Natural killer cell treated with Interleukin-12 subunit alpha and Interleukin-12 subunit beta and Interleukin-15 and Interleukin-18, amount 100 ng/mL, for 72 hours (primary cell): ENCODE measurements at regions not wholly inside any gene's neighbourhood (a gene's known extent, or its start where the extent isn't known, plus 50 kb on each side); places are given as distances from the start of the nearest gene placed in this dataset.

Experiments used
- ATAC-seq, 2 donors: fragments of 150-1000 bp; cut with Tn5 transposase in 1 of 2; sonication (Bioruptor Pico), chemical (Tn5 transposase) in 1 of 2; 2 replicates each; pipeline ENCODE4 v1.10.0; 2021
- DNase-seq: peaks from one replicate; pipeline ENCODE4 v3.0.0; 2022; ENCODE audit warnings: low spot score
- H3K27ac Mint-ChIP-seq, 2 donors: 1 replicate in 1 of 2; 2 replicates in 1 of 2; pipeline ENCODE4 v1.8.0; 2022; ENCODE audit warnings: mixed read lengths in 2 of 2, mild to moderate bottlenecking in 1 of 2, moderate library complexity in 1 of 2
- H3K27me3 Mint-ChIP-seq, 2 donors: 1 replicate in 1 of 2; 2 replicates in 1 of 2; pipeline ENCODE4 v1.8.0; 2022; ENCODE audit warnings: mixed read lengths in 2 of 2
- H3K36me3 Mint-ChIP-seq: one replicate; pipeline ENCODE4 v1.8.0; 2022; ENCODE audit warnings: mixed read lengths
- H3K4me1 Mint-ChIP-seq, 2 donors: 1 replicate in 1 of 2; 2 replicates in 1 of 2; pipeline ENCODE4 v1.8.0; 2022; ENCODE audit warnings: low read depth in 2 of 2, mixed read lengths in 2 of 2, mild to moderate bottlenecking in 1 of 2
- H3K4me3 Mint-ChIP-seq: one replicate; pipeline ENCODE4 v1.8.0; 2022; ENCODE audit warnings: mixed read lengths
- H3K9me3 Mint-ChIP-seq: 2 replicates; pipeline ENCODE4 v1.8.0; 2022; ENCODE audit warnings: mixed read lengths

DNA sequence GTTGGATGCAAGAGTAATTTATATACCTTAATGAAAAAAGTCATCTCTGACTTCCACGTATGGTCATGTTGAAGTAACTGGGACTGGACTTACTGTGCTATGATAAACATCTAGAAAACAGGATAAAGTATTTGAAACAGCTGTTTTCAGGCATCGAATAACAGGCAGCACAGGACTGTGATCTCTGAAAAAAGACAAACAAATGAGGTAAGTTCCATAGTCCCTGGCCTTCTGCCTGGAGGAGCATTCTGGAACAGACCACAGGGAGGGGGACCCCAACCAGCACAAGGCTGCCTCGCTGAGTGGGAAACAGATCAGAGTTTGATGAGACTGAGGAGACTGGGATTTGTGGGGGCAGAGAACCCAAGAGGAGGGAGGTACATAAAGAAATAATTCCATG lies 89.1 kb upstream of the HABP2 start:
- no peak for DNase-seq
- ATAC-seq: no peak
- H3K36me3 Mint-ChIP-seq: no peaks in the 10 kb centered on the region

DNA sequence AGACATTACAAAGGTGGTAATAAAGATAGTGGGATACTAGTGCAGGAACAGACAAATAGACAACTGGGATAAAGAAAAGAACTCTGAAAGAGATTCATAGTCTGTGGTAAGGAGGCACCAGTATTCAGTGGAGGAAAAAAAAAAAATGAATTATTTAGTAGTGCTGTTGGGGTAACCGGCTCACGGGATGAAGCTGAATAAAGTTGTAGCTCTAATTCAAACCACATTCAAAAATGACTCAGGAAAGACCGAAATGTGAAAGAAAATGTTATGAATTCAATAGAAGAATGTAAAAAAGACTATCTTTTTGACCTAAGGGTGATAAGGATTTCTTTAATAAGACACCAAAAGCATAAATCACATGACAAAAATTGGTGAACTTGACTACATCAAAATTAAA lies 83.1 kb upstream of the HABP2 start:
- ATAC-seq (no peak), DNase-seq (no peak)
- H3K4me1 Mint-ChIP-seq: no peaks in the 10 kb centered on the region
- no peak overlapping the region for H3K4me3 Mint-ChIP-seq
- H3K36me3 Mint-ChIP-seq: no peaks in the 10 kb centered on the region
- H3K27me3 Mint-ChIP-seq: peaks cover 12 to 30% of the 10 kb centered on the region in 2 donors
- H3K9me3 Mint-ChIP-seq: no peaks in the 10 kb centered on the region
- no peak overlapping the region for H3K27ac Mint-ChIP-seq

More for the DNA sequence above, 89.1 kb upstream of the HABP2 start:
- no peaks in the 10 kb centered on the region for H3K4me1 Mint-ChIP-seq
- peaks cover 21 to 33% of the 10 kb centered on the region in 2 donors for H3K27me3 Mint-ChIP-seq
- H3K27ac Mint-ChIP-seq: no peak overlapping the region
- no peaks in the 10 kb centered on the region for H3K9me3 Mint-ChIP-seq
- H3K4me3 Mint-ChIP-seq: no peak overlapping the region

DNA sequence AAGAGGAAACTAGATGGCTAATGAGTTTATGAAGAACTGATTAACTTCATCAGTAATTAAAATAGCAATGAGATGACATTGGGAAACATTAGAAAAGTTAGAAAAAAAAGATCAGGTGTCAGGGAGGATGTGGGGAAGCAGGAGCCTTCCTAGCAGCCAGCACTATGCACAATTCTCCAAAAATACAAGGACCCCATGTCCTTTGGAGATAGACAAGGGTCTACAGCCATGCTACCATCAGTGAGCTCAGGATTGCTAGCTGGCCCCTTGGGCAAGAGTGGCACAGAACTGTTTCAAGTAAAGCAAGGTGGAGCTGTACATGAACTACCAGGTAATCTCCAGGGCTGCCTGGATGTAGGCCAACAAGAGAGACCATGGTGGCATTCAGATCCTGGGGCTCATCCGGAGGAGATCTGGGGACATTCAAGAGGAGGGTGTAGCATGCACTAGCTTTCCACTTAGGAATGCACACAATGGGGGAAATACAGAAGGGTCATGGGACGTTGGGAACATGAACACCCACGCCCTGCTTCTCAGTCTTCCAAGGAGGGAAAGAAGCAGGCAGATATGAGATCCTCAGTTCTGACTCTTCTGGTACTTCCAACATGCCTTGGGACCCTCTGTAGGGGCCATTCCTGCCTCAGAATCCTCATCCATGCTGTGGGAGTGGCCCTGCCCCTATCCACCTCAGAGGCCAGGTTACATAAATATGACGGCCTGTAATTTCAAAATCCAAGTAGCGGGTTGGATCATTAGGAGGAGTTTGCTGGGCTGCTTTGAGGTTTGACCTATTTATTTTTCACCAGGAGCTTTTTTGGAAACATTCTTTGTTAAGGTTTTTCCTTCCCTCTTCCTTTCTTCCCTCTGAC lies 82.2 kb upstream of the HABP2 start:
- Mint-ChIP-seq H3K36me3 (no peaks in the 10 kb centered on the region), H3K27me3 (peaks cover 13 to 31% of the 10 kb centered on the region in 2 donors), H3K4me1 (no peaks in the 10 kb centered on the region), H3K27ac (no peak overlapping the region), H3K4me3 (no peak overlapping the region), H3K9me3 (no peaks in the 10 kb centered on the region)
- ATAC-seq: peak in 1 of 2 donors; percentile 61
- DNase-seq: no peak

DNA sequence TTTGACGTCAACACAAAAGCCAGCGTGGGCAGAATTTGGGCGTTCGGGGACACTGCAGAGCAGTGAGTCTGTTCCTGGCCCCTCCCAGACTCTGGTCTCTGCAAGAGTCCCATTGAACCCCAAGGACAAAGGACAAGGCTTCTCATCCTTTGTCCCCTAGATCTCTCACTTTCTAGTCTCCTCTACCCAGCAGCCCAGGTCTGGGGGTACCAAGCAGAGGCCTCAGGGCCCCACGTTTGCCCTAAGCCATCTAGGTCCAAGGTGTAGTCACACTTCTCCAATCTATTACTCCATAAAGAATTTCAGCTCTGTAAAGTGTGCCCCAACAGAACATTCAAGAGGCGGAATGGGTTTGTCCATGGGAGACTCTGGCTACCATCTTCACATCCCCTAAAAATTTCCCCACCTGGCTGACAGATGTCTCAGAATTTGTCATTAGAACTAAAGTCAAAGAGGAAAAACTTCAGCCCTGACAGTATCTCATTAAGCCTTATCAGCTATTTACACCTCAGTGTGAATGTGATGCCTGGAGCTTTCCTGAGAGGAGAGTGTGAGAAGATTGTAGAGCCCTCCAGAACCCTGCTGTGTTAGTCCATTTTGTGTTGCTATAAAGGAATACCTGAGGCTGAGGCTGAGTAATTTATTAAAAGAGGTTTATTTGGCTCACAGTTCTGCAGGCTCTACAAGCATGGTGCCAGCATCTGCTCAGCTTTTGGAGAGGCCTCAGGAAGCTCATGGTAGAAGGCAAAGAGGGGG lies 81.4 kb upstream of the HABP2 start:
- no peak overlapping the region for H3K4me3 Mint-ChIP-seq
- H3K27ac Mint-ChIP-seq: no peak overlapping the region
- peaks cover 11 to 26% of the 10 kb centered on the region in 2 donors for H3K27me3 Mint-ChIP-seq
- ATAC-seq: peak in 1 of 2 donors; percentile 15
- no peaks in the 10 kb centered on the region for H3K9me3 Mint-ChIP-seq
- no peaks in the 10 kb centered on the region for H3K4me1 Mint-ChIP-seq
- no peaks in the 10 kb centered on the region for H3K36me3 Mint-ChIP-seq
- DNase-seq: no peak

DNA sequence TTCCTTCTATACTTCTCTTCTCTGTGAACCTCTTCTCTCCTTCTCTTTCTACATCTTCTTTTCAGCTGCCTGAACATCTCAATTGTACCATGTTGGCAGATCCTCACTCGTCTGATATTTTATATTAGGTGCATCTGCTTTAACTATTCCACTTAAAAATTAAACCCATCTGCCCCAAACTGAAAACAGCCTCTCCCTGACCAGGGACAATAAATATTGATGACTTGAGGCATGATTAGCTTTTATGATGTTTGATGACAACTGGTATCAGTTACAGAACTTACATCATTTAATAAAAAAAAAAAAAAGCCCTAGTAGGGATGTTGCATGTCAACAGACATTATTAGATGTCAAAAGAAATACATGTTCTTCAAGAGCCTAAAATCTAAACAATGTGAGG lies 79.8 kb upstream of the HABP2 start:
- Mint-ChIP-seq H3K36me3 (no peaks in the 10 kb centered on the region), H3K4me3 (no peak overlapping the region), H3K27ac (no peak overlapping the region), H3K9me3 (no peaks in the 10 kb centered on the region), H3K27me3 (peaks cover 10 to 16% of the 10 kb centered on the region in 2 donors), H3K4me1 (no peaks in the 10 kb centered on the region)
- ATAC-seq: no peak
- DNase-seq: no peak

DNA sequence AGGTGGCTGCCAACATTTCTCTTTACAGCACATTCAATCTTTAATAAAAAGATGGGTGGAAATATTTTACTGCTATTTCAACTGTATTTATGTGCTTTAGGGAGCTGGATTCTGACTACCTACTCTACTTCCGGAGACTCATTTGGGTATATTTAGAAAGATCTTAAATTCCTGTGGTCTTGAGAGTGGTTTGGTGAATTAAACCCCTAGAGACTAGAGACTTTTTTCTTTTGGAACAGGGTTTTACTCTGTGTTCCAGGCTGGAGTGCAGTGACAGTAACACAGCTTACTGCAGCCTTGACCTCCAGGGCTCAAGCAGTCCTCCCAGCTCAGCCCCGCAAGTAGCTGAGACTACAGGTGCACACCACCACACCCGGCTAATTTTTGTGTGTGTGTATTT lies 79.0 kb upstream of the HABP2 start:
- Mint-ChIP-seq H3K9me3 (no peaks in the 10 kb centered on the region), H3K4me3 (no peak overlapping the region), H3K4me1 (no peaks in the 10 kb centered on the region), H3K27ac (no peak overlapping the region), H3K36me3 (no peaks in the 10 kb centered on the region), H3K27me3 (peaks cover 10 to 16% of the 10 kb centered on the region in 2 donors)
- ATAC-seq: no peak
- DNase-seq: no peak

DNA sequence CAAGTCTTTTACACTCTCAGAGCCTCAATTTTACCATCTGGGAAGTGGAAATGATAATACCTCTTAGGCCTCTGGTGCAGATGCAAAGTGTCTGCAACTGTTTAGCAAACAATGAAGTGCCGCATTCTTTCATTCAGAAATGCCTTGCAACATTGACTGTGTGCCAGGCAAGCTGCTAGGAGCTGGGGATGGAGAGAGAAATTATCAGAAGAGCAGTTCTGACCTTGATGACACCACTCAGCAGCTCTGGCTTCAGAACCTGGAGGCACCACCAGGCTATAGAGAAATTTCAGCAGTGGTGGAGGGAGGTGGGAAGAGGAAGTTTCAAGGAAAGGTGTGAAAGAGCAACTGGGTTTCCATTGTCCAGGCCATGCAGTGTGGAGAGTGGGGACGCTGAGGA lies 78.1 kb upstream of the HABP2 start:
- H3K27me3 Mint-ChIP-seq: peaks cover 10 to 16% of the 10 kb centered on the region in 2 donors
- H3K4me1 Mint-ChIP-seq: no peaks in the 10 kb centered on the region
- peaks cover under 1% of the 10 kb centered on the region for H3K9me3 Mint-ChIP-seq
- no peak overlapping the region for H3K4me3 Mint-ChIP-seq
- peaks cover 2% of the 10 kb centered on the region for H3K36me3 Mint-ChIP-seq
- no peak for DNase-seq
- no peak overlapping the region for H3K27ac Mint-ChIP-seq
- ATAC-seq: no peak

DNA sequence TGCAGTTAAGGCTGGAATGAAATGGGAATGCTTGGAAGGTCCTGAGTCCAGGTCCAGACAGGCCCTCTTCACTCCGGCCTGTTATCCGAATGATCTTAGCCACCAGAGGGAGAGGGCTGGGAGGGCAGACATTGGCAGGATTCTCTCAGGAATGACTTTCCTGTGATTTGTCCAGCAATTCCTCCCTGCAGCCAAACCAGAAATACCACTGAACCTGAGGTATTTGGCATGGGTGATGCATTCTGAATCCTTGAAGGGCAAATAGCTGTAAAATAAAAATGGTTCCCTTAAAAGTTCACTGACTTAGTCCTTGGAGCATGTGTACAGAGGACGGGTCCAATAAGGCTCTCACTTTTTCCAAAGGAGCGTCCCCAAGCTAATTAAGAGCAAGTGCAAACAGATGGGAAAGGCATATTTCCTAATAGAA lies 77.5 kb upstream of the HABP2 start:
- ATAC-seq (no peak), DNase-seq (no peak)
- Mint-ChIP-seq H3K9me3 (peaks cover 6% of the 10 kb centered on the region), H3K4me1 (no peaks in the 10 kb centered on the region), H3K27me3 (peaks cover 10 to 16% of the 10 kb centered on the region in 2 donors), H3K27ac (no peak overlapping the region), H3K4me3 (no peak overlapping the region), H3K36me3 (peaks cover 8% of the 10 kb centered on the region)

DNA sequence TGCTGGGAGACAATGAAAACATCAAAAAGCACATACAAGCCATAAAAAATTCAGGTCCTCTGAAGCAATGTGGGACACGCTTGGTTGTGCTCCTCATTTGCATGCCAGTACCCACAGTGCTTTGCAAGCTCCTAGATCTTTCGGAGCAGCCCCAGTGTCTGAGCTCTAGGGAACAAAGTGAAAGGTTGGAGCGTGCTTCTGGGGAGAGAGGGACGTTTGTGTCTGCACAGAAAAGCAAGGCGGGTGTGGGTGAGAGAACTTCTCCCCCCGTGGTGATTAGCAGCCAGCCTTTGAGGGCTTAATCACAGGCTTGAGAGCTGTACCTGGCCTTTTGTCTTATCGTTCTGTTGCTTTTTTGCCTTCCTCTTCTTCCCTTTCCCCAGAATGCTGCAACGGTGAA lies 76.7 kb upstream of the HABP2 start:
- Mint-ChIP-seq H3K27ac (no peak overlapping the region), H3K4me1 (no peaks in the 10 kb centered on the region), H3K27me3 (peaks cover 10 to 16% of the 10 kb centered on the region in 2 donors), H3K4me3 (no peak overlapping the region), H3K36me3 (peaks cover 12% of the 10 kb centered on the region), H3K9me3 (peaks cover 8% of the 10 kb centered on the region)
- DNase-seq: no peak
- ATAC-seq: no peak

DNA sequence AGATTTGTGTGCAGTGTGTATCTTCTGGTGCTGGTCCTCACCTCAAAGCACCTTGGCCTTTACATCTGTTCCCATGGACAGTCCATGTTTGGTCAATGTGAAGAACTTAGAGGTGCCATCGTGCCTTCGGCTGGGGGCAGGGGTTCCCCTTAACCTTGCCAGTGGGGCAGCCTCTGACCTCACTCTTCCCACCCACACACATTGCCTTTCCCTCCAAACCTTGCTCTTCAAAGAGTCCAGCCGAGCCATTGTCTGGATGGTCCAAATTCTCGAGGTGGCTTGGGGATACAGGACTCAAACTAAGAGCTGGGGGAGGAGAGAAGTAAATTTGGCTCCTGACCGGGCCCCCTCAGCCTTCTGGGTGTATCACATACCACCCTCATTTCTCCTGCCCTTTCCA lies 76.2 kb upstream of the HABP2 start:
- H3K4me3 Mint-ChIP-seq: no peak overlapping the region
- H3K27ac Mint-ChIP-seq: no peak overlapping the region
- peaks cover 10 to 17% of the 10 kb centered on the region in 2 donors for H3K27me3 Mint-ChIP-seq
- peaks cover 8% of the 10 kb centered on the region for H3K9me3 Mint-ChIP-seq
- DNase-seq (no peak), ATAC-seq (peak in 1 of 2 donors; percentile 21)
- H3K36me3 Mint-ChIP-seq: peaks cover 13% of the 10 kb centered on the region
- H3K4me1 Mint-ChIP-seq: no peaks in the 10 kb centered on the region

DNA sequence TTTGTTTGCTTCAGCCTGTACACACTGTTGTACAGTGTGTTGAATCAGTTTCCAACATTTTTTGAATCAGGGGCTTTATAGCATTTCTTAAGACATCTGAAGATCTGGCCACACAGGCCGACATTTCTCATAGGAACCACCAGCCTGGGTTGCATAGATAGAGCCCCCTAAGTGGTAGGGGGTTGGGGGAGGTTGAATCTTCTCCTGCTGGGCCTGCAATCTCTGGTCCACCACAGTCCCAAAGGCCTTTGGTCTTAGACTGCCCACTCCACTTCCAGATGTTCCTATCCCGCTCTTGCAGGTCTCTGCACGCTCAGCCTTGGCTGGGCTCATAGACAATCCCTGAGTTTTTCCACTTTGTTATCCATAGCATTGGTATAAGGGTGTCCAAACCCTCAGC lies 75.4 kb upstream of the HABP2 start:
- no peak for ATAC-seq
- no peak for DNase-seq
- H3K27ac Mint-ChIP-seq: no peak overlapping the region
- H3K36me3 Mint-ChIP-seq: peaks cover 16% of the 10 kb centered on the region
- peaks cover 12% of the 10 kb centered on the region for H3K9me3 Mint-ChIP-seq
- no peaks in the 10 kb centered on the region for H3K4me1 Mint-ChIP-seq
- peaks cover 11 to 21% of the 10 kb centered on the region in 2 donors for H3K27me3 Mint-ChIP-seq
- H3K4me3 Mint-ChIP-seq: no peak overlapping the region

DNA sequence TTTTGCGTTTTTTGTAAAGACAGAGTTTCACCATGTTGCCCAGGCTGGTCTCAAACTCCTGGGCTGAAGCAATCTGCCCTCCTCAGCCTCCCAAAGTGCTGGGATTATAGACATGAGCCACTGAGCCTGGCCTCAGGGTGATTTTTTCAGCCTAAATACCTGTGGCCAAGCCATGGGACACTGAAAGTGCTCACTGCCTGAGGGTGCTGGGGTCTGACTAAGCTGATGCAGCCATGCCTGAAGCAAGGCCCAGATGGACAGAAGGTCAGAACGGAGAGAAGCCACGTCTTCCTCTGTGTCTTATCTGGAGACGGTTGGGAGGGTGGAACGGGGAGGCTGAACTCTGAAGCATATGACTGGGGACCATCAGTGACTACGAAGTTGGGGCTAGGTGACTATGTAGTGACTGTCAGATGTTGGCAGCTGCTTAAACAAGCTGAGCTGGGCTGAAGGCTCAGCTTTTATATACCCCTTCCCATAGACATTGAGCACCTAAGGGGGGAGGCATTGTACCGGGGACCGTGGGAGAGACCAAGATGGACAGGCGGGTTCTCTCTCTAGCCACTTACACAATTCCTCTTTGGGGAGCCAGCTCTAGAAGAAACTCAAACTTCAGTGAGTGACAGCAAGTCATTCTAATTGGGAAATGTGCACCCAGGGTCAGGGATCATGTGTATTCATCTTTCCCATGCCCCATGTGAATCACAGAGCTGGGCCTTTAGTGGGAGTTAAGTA lies 73.3 kb upstream of the HABP2 start:
- Mint-ChIP-seq H3K9me3 (peaks cover 12% of the 10 kb centered on the region), H3K4me3 (no peak overlapping the region), H3K27me3 (peaks cover 7 to 19% of the 10 kb centered on the region in 2 donors), H3K36me3 (peaks cover 16% of the 10 kb centered on the region), H3K27ac (no peak overlapping the region), H3K4me1 (no peaks in the 10 kb centered on the region)
- no peak for ATAC-seq
- no peak for DNase-seq

DNA sequence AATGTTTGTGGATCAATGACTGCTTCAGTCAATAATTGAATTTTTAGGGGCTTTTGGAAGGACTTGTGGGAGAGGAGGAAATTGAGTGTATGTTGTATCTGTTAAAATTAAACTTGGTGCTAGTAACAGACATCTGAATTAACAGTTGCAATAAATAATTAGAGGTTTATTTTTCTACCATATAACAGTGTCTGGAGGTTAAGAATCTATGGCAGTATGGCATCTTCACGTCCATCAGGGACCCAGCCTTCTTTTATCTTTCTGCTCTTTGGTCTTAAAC lies 72.8 kb upstream of the HABP2 start:
- peaks cover 16% of the 10 kb centered on the region for H3K36me3 Mint-ChIP-seq

More for the DNA sequence above, 72.8 kb upstream of the HABP2 start:
- H3K4me1 Mint-ChIP-seq: no peaks in the 10 kb centered on the region
- no peak overlapping the region for H3K27ac Mint-ChIP-seq
- peaks cover 12% of the 10 kb centered on the region for H3K9me3 Mint-ChIP-seq
- DNase-seq (no peak), ATAC-seq (no peak)
- H3K4me3 Mint-ChIP-seq: no peak overlapping the region
- peaks cover 4 to 14% of the 10 kb centered on the region in 2 donors for H3K27me3 Mint-ChIP-seq
